HCT116 (cell line): ENCODE measurements at regions not wholly inside any gene's neighbourhood (a gene's known extent, or its start where the extent isn't known, plus 50 kb on each side); places are given as distances from the start of the nearest gene placed in this dataset.

ENCODE experiments used
- CEBPB ChIP-seq: IDR thresholded peaks from 2 replicates; pipeline ENCODE4 v1.6.1; 2012; ENCODE audit warnings: low read depth
- CTCF ChIP-seq, 3 experiments: fragments of 200-600 bp in 1 of 3; sonication (generic) in 1 of 3; IDR thresholded peaks in 2 of 3; conservative IDR thresholded peaks in 1 of 3; 2 replicates each; pipeline ENCODE4 v1.5.1; 2012 to 2017; ENCODE audit warnings: low read depth in 2 of 3, low read length in 2 of 3, antibody characterized with exemption in 1 of 3, borderline replicate concordance in 1 of 3, control low read depth in 1 of 3, mild to moderate bottlenecking in 1 of 3, mixed read lengths in 1 of 3, mixed run types in 1 of 3, moderate library complexity in 1 of 3; ENCODE audit not compliant: insufficient read depth in 1 of 3
- EZH2 ChIP-seq: fragments of 200-600 bp; sonication (generic); IDR thresholded peaks from 2 replicates; pipeline ENCODE4 v1.6.1; 2017; ENCODE audit warnings: antibody characterized with exemption, mixed run types
- MAX ChIP-seq: IDR thresholded peaks from 2 replicates; pipeline ENCODE4 v1.6.1; 2012
- POLR2A ChIP-seq: IDR thresholded peaks from 2 replicates; pipeline ENCODE4 v1.7.0; 2011; ENCODE audit warnings: borderline replicate concordance; ENCODE audit not compliant: insufficient read depth, insufficient read length; ENCODE audit errors: extremely low read depth
- POLR2AphosphoS5 ChIP-seq: IDR thresholded peaks from 2 replicates; pipeline ENCODE4 v1.6.1; 2011; ENCODE audit warnings: mild to moderate bottlenecking, low read depth, low read length, moderate library complexity
- REST ChIP-seq: IDR thresholded peaks from 2 replicates; pipeline ENCODE4 v1.6.1; 2012; ENCODE audit warnings: low read depth
- SIN3A ChIP-seq: IDR thresholded peaks from 2 replicates; pipeline ENCODE4 v1.6.1; 2012; ENCODE audit warnings: low read depth
- SP1 ChIP-seq: IDR thresholded peaks from 2 replicates; pipeline ENCODE4 v1.6.1; 2012; ENCODE audit warnings: low read depth
- ZBTB33 ChIP-seq: IDR thresholded peaks from 2 replicates; pipeline ENCODE4 v1.6.1; 2011; ENCODE audit warnings: mild to moderate bottlenecking, low read length, moderate library complexity; ENCODE audit not compliant: insufficient replicate concordance; ENCODE audit errors: extremely low read depth

GRCh38 chr6:118387921-118388701, 160.0 kb upstream of the PLN start:
- TF ChIP-seq POLR2AphosphoS5 = no peak
- TF ChIP-seq EZH2 = no peak
- no peak for TF ChIP-seq SIN3A
- TF ChIP-seq SP1 = peak; percentile 29; the same call in 1 of the 2 replicates
- TF ChIP-seq POLR2A = no peak
- TF ChIP-seq CTCF (IDR thresholded peaks at IDR 0.05 in 2 of 3, conservative IDR thresholded peaks at IDR 0.05 in 1 of 3; ENCODE audit: borderline replicate concordance in 1 of 3, insufficient read depth in 1 of 3, low read depth in 2 of 3, low read length in 2 of 3) = no peak
- TF ChIP-seq REST = no peak
- no peak for TF ChIP-seq CEBPB
- no peak for TF ChIP-seq ZBTB33
- no peak for TF ChIP-seq MAX
